LNCaP clone FGC (cell line): ENCODE measurements at regions not wholly inside any gene's neighbourhood (a gene's known extent, or its start where the extent isn't known, plus 50 kb on each side); places are given as distances from the start of the nearest gene placed in this dataset.

ENCODE experiments used
- DNase-seq: peaks from one replicate; pipeline ENCODE4 v3.0.0-alpha.2; 2011; ENCODE audit warnings: low read depth
- H3K4me3 ChIP-seq: 2 replicates; pipeline ENCODE4 v1.5.1; 2011; ENCODE audit warnings: mild to moderate bottlenecking, low read depth, low read length, control low read depth
- TF ChIP-seq, protein P1 (sequence below): IDR thresholded peaks from 2 replicates; pipeline ENCODE4 v1.5.1; 2012; ENCODE audit warnings: mild to moderate bottlenecking; ENCODE audit not compliant: control insufficient read depth, insufficient read depth; ENCODE audit errors: extremely low read depth

DNA sequence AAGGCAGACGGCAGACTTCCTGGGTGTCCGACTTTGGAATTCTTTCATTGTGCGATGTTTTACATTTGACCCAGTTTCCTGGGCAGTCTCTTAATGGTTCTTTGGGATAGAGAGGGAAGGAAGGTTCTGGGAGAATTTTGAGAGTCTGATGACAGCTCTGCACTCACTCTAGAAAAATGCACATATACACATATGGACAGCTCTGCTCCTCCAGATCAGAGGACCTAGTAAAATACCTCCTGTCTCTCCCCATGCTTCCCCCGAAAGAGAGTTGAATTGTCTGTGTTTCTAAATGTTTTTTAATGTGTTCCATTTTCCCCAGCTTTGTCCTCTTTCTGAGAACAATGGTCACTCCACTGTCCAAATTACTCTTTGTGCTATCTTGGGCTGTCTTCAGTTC, 102.0 kb upstream of the CXCR4 start:
- H3K4me3 ChIP-seq = no peak overlapping the region
- TF ChIP-seq, protein P1, sequence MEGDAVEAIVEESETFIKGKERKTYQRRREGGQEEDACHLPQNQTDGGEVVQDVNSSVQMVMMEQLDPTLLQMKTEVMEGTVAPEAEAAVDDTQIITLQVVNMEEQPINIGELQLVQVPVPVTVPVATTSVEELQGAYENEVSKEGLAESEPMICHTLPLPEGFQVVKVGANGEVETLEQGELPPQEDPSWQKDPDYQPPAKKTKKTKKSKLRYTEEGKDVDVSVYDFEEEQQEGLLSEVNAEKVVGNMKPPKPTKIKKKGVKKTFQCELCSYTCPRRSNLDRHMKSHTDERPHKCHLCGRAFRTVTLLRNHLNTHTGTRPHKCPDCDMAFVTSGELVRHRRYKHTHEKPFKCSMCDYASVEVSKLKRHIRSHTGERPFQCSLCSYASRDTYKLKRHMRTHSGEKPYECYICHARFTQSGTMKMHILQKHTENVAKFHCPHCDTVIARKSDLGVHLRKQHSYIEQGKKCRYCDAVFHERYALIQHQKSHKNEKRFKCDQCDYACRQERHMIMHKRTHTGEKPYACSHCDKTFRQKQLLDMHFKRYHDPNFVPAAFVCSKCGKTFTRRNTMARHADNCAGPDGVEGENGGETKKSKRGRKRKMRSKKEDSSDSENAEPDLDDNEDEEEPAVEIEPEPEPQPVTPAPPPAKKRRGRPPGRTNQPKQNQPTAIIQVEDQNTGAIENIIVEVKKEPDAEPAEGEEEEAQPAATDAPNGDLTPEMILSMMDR = no peak
- no peak for DNase-seq

DNA sequence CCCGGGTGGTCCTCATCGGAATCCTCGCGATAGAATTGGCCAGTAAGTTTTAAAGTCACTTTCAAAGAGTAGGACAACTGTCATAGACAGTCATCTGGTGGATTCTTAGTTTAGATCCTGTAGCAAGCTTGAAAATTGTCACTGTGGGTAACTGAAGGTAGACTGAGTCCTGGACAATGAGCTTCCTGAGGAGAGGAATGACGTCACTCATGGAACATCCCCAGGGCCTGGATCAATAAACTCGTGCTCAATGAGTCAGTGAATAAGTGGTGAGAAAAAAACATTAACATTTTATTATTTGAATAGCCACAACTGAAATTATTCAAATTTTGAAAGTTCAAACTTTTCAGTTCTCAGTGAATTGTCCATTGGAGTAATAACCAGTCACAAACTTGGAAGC, 101.4 kb upstream of the CXCR4 start:
- TF ChIP-seq, protein P1 = no peak
- H3K4me3 ChIP-seq = no peak overlapping the region
- no peak for DNase-seq

DNA sequence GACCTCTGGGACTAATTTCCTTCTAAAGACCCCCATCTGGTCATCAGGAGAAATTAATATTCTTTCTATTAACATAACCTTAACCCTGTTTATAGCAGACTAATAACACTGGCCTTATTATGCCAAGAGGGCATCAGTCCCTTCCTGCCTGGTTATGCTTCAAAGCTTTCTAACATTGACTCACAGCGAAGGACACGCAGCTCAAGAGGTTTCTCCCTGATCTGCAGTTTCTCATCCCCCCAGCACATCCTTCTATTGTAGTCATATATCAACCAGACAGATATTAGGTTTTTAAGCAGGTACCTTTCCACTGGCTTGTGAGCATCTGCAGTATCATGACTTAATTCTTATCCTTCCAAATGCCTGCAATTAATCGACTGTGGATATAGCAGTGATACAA, 100.0 kb upstream of the CXCR4 start:
- DNase-seq = no peak
- TF ChIP-seq, protein P1 = no peak
- H3K4me3 ChIP-seq = no peak overlapping the region

DNA sequence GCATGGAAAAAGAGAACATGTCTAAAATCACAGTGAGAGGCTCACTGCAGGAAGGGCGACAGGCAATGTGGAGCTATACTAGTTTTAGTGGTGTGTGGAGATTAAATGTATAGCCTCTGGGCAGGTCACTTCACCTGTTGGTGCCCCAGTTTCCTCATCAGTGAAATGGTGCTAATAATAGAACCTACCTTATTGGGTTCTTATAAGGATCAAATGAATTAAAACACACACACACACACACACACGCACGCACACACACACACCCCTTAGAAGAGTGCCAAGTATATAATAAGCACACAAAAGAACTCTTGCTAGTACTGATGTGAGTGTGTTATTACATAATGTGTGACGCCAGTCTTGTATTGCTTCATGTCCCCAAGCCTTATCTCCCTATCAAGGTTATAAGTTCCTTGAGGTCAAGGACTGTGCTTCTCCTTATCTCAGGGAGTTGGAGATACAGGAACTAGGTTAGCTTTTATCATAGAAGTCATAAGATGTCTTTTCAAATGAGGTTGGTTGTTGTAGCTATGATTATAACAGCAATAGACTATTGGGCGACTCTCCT, 98.0 kb upstream of the CXCR4 start:
- TF ChIP-seq, protein P1 = no peak
- H3K4me3 ChIP-seq = no peak overlapping the region
- DNase-seq = no peak

DNA sequence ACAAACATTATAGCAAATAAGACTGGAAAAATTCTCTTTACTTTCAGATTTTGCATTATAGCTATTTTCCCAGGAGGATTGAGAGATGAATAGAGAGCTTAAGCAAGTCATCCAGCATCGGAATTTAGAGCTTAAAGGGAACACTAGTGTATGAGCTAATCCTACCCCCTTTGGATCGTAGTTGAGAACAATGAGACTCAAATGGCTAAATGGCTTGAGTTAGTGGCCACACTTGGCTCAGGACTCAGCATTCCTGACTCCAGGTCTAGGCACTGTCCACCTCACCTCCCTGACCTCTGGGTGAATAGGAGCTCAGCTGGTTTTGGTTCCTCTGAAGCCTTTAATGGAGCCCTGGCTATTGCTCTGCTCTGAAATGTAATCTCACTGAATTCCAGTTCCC, 97.5 kb upstream of the CXCR4 start:
- no peak for DNase-seq

DNA sequence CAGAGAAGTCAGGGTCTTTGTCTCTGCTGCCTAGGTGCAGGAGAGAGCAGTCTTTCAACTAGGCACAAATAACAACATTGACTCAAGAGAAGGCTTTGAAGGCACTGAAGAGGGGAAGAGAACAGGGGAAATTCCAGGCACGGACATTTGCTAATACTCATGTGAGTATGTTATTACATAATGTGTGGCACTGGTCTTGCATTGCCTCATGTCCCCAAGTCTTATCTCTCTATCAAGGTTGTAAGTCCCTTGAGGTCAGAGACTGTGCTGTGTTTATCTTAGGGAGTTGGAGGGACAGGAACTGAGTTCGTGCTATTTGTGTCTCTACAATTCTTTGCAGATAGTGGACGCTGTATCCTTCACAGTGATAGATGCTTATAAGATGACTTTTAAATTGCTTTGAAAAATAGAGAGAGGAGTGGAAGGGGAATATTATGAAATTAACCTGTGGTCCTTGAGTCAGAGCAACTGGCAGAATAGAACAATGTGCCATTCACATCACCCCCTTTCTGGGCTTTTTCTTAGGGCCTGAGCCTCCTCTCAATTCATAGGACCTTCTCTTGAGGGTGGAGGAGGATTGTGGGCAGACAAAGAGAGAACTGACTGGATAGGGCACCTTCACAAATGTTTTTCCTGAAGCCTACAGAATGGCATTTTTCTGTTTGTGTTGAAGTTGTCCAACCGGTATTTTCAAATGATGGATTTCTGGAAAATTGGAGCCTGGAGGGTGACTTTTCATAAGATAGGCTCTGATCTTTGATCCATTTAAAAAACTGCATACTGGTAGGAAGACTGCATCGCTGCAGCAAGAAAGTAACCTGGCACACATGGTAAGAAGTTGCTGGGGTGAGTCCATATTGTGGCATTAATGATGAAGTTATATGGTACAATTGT, 96.6 kb upstream of the CXCR4 start:
- DNase-seq = no peak
- TF ChIP-seq, protein P1 = no peak
- no peak overlapping the region for H3K4me3 ChIP-seq

More for the DNA sequence above, 97.5 kb upstream of the CXCR4 start:
- TF ChIP-seq, protein P1 = no peak
- no peak overlapping the region for H3K4me3 ChIP-seq
